Prostate gland (tissue), 2 donors: ENCODE measurements at regions not wholly inside any gene's neighbourhood (a gene's known extent, or its start where the extent isn't known, plus 50 kb on each side); places are given as distances from the start of the nearest gene placed in this dataset.
"Not testable (repeated sequence)": the region's sequence is repeated elsewhere in the genome, so short reads cannot be mapped to it uniquely, and the experiment has no call there.

Experiments
- CTCF ChIP-seq, 4 experiments: fragments of 200-600 bp in 2 of 4; fragments of 450-650 bp in 2 of 4; sonication (generic) in 2 of 4; IDR thresholded peaks; 1 replicate in 3 of 4; 2 replicates in 1 of 4; pipeline ENCODE4 v1.5.1; 2016 to 2019; ENCODE audit warnings: antibody characterized with exemption in 4 of 4, mild to moderate bottlenecking in 2 of 4, moderate library complexity in 2 of 4
- POLR2A ChIP-seq: fragments of 450-650 bp; IDR thresholded peaks from one replicate; pipeline ENCODE4 v1.6.1; 2016; ENCODE audit warnings: antibody characterized with exemption, mild to moderate bottlenecking
- POLR2AphosphoS5 ChIP-seq: sonication (generic); formaldehyde crosslinking; IDR thresholded peaks from one replicate; pipeline ENCODE4 v1.6.1; 2017; ENCODE audit warnings: antibody characterized with exemption

- not testable (repeated sequence) for TF ChIP-seq POLR2A; POLR2AphosphoS5; CTCF (IDR thresholded peaks at IDR 0.05)
Observed at GRCh38 chr7:76898807-76899206, 133.4 kb downstream of the SPDYE17 start.
